ENCODE measurements at regions not wholly inside any gene's neighbourhood (a gene's known extent, or its start where the extent isn't known, plus 50 kb on each side); places are given as distances from the start of the nearest gene placed in this dataset.
A peak's percentile ranks its signal among the peaks of the same experiment; 100 is the strongest.

- TF ChIP-seq CTCF (IDR thresholded peaks at IDR 0.05; ENCODE audit: control extremely low read depth, extremely low read depth), result no peak
- H3K9me3 ChIP-seq (ENCODE audit: control insufficient read depth in 4 of 4, insufficient read depth in 3 of 4, low read length in 3 of 4), result peaks cover 0 to 3% (median 0%) of the 10 kb centered on the region in 4 donors
- ATAC-seq (ENCODE audit: insufficient read depth, low FRiP score), result no peak
Measured at GRCh38 chr18:67636597-67637385, 120.3 kb upstream of the DSEL start.

GRCh38 chr18:67634631-67635338, 118.3 kb upstream of the DSEL start:
- H3K27ac ChIP-seq (ENCODE audit: low read depth in 1 of 2, low read length in 1 of 2), result no peak overlapping the region
- peaks cover 0 to 3% (median 0%) of the 10 kb centered on the region in 4 donors for H3K9me3 ChIP-seq (ENCODE audit: control insufficient read depth in 4 of 4, insufficient read depth in 3 of 4, low read length in 3 of 4)
- no peak for ATAC-seq (ENCODE audit: insufficient read depth, low FRiP score)
- 32 to 45% methylated on average over 4 of the region's 4 CpGs for WGBS, 2 donors
- no peaks in the 10 kb centered on the region for H3K4me1 ChIP-seq (ENCODE audit: control insufficient read depth in 5 of 5, insufficient read depth in 5 of 5, low read length in 5 of 5)
- no peaks in the 10 kb centered on the region for H3K27me3 ChIP-seq (ENCODE audit: control insufficient read depth in 3 of 3, insufficient read depth in 3 of 3, low read length in 2 of 3)
- no peak for TF ChIP-seq CTCF (IDR thresholded peaks at IDR 0.05; ENCODE audit: control extremely low read depth, extremely low read depth)
- no peak overlapping the region for H3K4me3 ChIP-seq
- DNase-seq, result peak in 1 of 3 donors; percentile 12
- H3K9ac ChIP-seq (ENCODE audit: insufficient read depth in 1 of 2, low read length in 2 of 2), result no peak overlapping the region
- H3K36me3 ChIP-seq (ENCODE audit: control insufficient read depth in 4 of 4, insufficient read depth in 4 of 4, low read length in 4 of 4), result no peaks in the 10 kb centered on the region

More at GRCh38 chr18:67636597-67637385, 120.3 kb upstream of the DSEL start:
- H3K27ac ChIP-seq (ENCODE audit: low read depth in 1 of 2, low read length in 1 of 2), result no peak overlapping the region
- no peak overlapping the region for H3K4me3 ChIP-seq
- no peak for DNase-seq
- WGBS, 2 donors, result 88 to 90% methylated on average over 32 of the region's 32 CpGs
- H3K9ac ChIP-seq (ENCODE audit: insufficient read depth in 1 of 2, low read length in 2 of 2), result no peak overlapping the region
- no peaks in the 10 kb centered on the region for H3K27me3 ChIP-seq (ENCODE audit: control insufficient read depth in 3 of 3, insufficient read depth in 3 of 3, low read length in 2 of 3)
- H3K36me3 ChIP-seq (ENCODE audit: control insufficient read depth in 4 of 4, insufficient read depth in 4 of 4, low read length in 4 of 4), result no peaks in the 10 kb centered on the region
- H3K4me1 ChIP-seq (ENCODE audit: control insufficient read depth in 5 of 5, insufficient read depth in 5 of 5, low read length in 5 of 5), result no peaks in the 10 kb centered on the region

- Histone ChIP-seq H3K4me3 (no peak overlapping the region), H3K4me1 (ENCODE audit: control insufficient read depth in 5 of 5, insufficient read depth in 5 of 5, low read length in 5 of 5) (no peaks in the 10 kb centered on the region), H3K36me3 (ENCODE audit: control insufficient read depth in 4 of 4, insufficient read depth in 4 of 4, low read length in 4 of 4) (no peaks in the 10 kb centered on the region), H3K27me3 (ENCODE audit: control insufficient read depth in 3 of 3, insufficient read depth in 3 of 3, low read length in 2 of 3) (no peaks in the 10 kb centered on the region), H3K9ac (ENCODE audit: insufficient read depth in 1 of 2, low read length in 2 of 2) (no peak overlapping the region), H3K9me3 (ENCODE audit: control insufficient read depth in 4 of 4, insufficient read depth in 3 of 4, low read length in 3 of 4) (peaks cover 0 to 3% (median 0%) of the 10 kb centered on the region in 4 donors), H3K27ac (ENCODE audit: low read depth in 1 of 2, low read length in 1 of 2) (no peak overlapping the region)
- ATAC-seq (ENCODE audit: insufficient read depth, low FRiP score), result no peak
- no peak for TF ChIP-seq CTCF (IDR thresholded peaks at IDR 0.05; ENCODE audit: control extremely low read depth, extremely low read depth)
- no peak for DNase-seq
- 84 to 85% methylated on average over 6 of the region's 6 CpGs for WGBS, 2 donors
Measured at GRCh38 chr18:67633939-67634338, 117.4 kb upstream of the DSEL start.

Measured in lung (tissue), 11 donors.